Endothelial cell (in vitro differentiated cells): ENCODE measurements at regions not wholly inside any gene's neighbourhood (a gene's known extent, or its start where the extent isn't known, plus 50 kb on each side); places are given as distances from the start of the nearest gene placed in this dataset.

Experiments used
- DNase-seq: peaks from one replicate; pipeline ENCODE4 v3.0.0; 2021; ENCODE audit warnings: low spot score
- H3K27ac Mint-ChIP-seq: one replicate; pipeline ENCODE4 v1.8.0; 2021; ENCODE audit warnings: mixed read lengths, inconsistent platforms; ENCODE audit not compliant: unreplicated experiment
- H3K27me3 Mint-ChIP-seq: one replicate; pipeline ENCODE4 v1.8.0; 2021; ENCODE audit warnings: mild to moderate bottlenecking, moderate library complexity, mixed read lengths, inconsistent platforms; ENCODE audit not compliant: unreplicated experiment
- H3K36me3 Mint-ChIP-seq: one replicate; pipeline ENCODE4 v1.8.0; 2021; ENCODE audit warnings: mild to moderate bottlenecking, low read depth, mixed read lengths, inconsistent platforms; ENCODE audit not compliant: unreplicated experiment
- H3K4me1 Mint-ChIP-seq: one replicate; pipeline ENCODE4 v1.8.0; 2021; ENCODE audit warnings: mild to moderate bottlenecking, mixed read lengths, inconsistent platforms; ENCODE audit not compliant: unreplicated experiment
- H3K4me3 Mint-ChIP-seq: one replicate; pipeline ENCODE4 v1.8.0; 2021; ENCODE audit warnings: mild to moderate bottlenecking, mixed read lengths, inconsistent platforms; ENCODE audit not compliant: unreplicated experiment
- H3K9me3 Mint-ChIP-seq: one replicate; pipeline ENCODE4 v1.8.0; 2021; ENCODE audit warnings: mixed read lengths, inconsistent platforms; ENCODE audit not compliant: unreplicated experiment
- TF ChIP-seq, protein P1 (sequence below): fragments of 200-600 bp; sonication (generic); IDR thresholded peaks from one replicate; pipeline ENCODE4 v1.5.0; 2021; ENCODE audit warnings: antibody characterized with exemption; ENCODE audit not compliant: unreplicated experiment

DNA sequence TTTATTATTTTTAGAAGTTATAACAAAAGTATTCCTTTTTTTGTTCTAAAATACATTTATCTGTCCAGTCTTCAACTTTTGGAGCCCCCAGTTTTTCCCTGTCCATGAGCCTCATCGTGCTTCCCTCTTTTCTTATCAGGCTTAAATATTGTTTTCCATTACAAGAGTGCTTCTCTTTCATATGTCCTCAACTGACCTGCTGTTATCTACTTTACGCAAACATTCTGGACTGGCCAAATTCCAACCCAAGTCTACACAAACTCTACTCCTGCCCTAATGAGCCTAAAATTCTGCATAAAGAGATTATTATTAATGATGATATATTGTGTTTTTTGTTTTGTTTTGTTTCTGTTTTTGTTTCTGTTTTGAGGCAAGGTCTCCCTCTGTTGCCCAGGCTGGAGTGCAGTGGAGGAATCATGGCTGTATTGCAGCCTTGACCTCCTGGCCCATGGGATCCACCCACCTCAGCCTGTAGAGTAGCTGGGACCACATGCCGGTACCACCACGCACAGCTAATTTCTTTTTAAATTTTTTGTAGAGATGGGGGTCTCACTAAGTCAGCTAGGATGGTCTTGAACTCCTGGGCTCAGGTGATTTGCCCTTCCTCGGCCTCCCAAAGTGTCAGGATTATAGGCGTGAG lies 318.8 kb upstream of the NEGR1 start:
- no peaks in the 10 kb centered on the region for H3K27me3 Mint-ChIP-seq
- H3K4me3 Mint-ChIP-seq, result no peak overlapping the region
- H3K36me3 Mint-ChIP-seq, result no peaks in the 10 kb centered on the region
- TF ChIP-seq, protein P1, sequence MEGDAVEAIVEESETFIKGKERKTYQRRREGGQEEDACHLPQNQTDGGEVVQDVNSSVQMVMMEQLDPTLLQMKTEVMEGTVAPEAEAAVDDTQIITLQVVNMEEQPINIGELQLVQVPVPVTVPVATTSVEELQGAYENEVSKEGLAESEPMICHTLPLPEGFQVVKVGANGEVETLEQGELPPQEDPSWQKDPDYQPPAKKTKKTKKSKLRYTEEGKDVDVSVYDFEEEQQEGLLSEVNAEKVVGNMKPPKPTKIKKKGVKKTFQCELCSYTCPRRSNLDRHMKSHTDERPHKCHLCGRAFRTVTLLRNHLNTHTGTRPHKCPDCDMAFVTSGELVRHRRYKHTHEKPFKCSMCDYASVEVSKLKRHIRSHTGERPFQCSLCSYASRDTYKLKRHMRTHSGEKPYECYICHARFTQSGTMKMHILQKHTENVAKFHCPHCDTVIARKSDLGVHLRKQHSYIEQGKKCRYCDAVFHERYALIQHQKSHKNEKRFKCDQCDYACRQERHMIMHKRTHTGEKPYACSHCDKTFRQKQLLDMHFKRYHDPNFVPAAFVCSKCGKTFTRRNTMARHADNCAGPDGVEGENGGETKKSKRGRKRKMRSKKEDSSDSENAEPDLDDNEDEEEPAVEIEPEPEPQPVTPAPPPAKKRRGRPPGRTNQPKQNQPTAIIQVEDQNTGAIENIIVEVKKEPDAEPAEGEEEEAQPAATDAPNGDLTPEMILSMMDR, result no peak
- no peak overlapping the region for H3K27ac Mint-ChIP-seq
- no peaks in the 10 kb centered on the region for H3K4me1 Mint-ChIP-seq
- H3K9me3 Mint-ChIP-seq, result no peaks in the 10 kb centered on the region
- no peak for DNase-seq

DNA sequence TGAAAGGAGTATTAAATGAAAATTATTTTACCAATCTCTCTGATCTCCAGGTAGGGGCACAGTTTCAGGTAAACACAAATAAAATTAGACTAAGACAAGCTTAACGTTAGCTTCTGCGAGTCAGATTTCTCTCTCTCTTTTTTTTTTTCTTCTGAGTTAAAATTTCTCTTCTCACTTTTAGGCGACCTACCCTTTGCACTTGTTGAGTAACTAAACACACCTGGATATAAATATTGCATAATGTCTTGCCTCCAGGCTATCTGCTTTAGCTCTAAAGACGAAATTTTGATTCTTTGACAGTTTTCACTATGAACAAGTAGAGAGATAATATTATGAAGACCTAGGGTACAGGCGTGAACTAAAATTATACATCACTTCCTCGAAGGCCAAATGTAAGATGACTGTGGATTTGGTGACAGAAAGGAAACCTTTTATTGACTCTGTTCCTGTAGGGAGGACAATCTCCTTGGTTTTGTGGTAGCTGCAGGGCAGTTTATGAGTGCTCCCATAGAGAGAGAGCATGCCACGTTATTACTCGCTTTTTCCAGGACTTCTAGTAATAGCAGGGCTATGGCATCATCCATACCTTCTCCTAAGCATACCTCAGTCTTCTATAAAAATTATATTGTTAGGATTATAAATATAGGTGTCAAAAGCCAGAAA lies 303.8 kb upstream of the NEGR1 start:
- DNase-seq, result no peak
- no peaks in the 10 kb centered on the region for H3K4me1 Mint-ChIP-seq
- no peaks in the 10 kb centered on the region for H3K9me3 Mint-ChIP-seq
- TF ChIP-seq, protein P1, result no peak
- no peak overlapping the region for H3K4me3 Mint-ChIP-seq
- H3K27me3 Mint-ChIP-seq, result no peaks in the 10 kb centered on the region
- no peak overlapping the region for H3K27ac Mint-ChIP-seq
- H3K36me3 Mint-ChIP-seq, result no peaks in the 10 kb centered on the region

GRCh38 chr1:72579629-72580028 lies 297.3 kb upstream of the NEGR1 start:
- Mint-ChIP-seq H3K9me3 (no peaks in the 10 kb centered on the region), H3K4me3 (no peak overlapping the region), H3K27ac (no peak overlapping the region), H3K36me3 (no peaks in the 10 kb centered on the region), H3K27me3 (no peaks in the 10 kb centered on the region), H3K4me1 (no peaks in the 10 kb centered on the region)
- TF ChIP-seq, protein P1, result no peak
- DNase-seq, result no peak

GRCh38 chr1:72570815-72571214 lies 288.5 kb upstream of the NEGR1 start:
- Mint-ChIP-seq H3K27me3 (no peaks in the 10 kb centered on the region), H3K36me3 (no peaks in the 10 kb centered on the region), H3K9me3 (no peaks in the 10 kb centered on the region), H3K4me3 (no peak overlapping the region), H3K4me1 (no peaks in the 10 kb centered on the region), H3K27ac (no peak overlapping the region)
- no peak for DNase-seq
- TF ChIP-seq, protein P1, result no peak

DNA sequence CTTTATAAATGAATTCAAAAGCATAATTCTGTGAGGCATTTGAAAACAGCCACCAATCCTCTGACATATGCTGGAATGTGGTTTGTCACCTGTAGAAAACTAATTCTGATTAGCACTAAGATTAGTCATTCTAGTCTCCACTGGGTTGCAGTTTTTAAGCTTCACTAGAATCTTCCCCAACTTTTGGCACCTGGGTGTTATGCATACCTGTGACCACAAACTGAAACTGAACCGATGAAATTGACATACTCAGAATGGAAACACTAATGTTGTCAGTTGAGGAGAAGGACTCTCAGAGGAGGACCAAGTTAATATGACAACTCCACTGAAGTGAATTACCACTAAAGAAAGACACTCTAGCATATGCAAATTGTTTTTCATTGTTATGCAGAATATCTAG lies 285.8 kb upstream of the NEGR1 start:
- H3K4me1 Mint-ChIP-seq, result no peaks in the 10 kb centered on the region
- no peak overlapping the region for H3K27ac Mint-ChIP-seq
- TF ChIP-seq, protein P1, result no peak
- no peaks in the 10 kb centered on the region for H3K27me3 Mint-ChIP-seq
- H3K36me3 Mint-ChIP-seq, result no peaks in the 10 kb centered on the region
- no peak for DNase-seq
- H3K4me3 Mint-ChIP-seq, result no peak overlapping the region
- H3K9me3 Mint-ChIP-seq, result no peaks in the 10 kb centered on the region
